GM15510 (cell line): ENCODE measurements at regions not wholly inside any gene's neighbourhood (a gene's known extent, or its start where the extent isn't known, plus 50 kb on each side); places are given as distances from the start of the nearest gene placed in this dataset.

Experiments
- POLR2A ChIP-seq: IDR thresholded peaks from 3 replicates; pipeline ENCODE4 v1.6.1; 2011; ENCODE audit warnings: borderline replicate concordance; ENCODE audit not compliant: insufficient read length; ENCODE audit errors: extremely low read depth

DNA sequence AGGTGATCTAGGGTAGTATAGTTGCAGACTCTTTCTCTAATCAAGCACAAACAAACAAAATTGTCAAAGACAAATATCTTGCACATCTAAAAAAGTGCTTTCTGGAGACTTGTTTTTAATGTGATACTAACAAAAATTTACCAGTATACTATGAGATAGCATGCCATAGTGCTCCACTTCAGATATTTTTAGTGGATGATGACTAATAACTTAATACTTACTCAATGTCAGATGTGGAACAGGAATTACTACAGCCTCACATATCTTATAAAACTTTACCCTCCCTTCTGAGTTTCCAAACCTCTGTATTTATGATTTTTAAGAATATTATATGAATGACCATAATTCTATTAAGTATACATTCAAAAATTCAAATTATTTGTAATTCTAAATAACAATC, 1162.0 kb upstream of the SLC39A10 start:
- TF ChIP-seq POLR2A, result no peak

DNA sequence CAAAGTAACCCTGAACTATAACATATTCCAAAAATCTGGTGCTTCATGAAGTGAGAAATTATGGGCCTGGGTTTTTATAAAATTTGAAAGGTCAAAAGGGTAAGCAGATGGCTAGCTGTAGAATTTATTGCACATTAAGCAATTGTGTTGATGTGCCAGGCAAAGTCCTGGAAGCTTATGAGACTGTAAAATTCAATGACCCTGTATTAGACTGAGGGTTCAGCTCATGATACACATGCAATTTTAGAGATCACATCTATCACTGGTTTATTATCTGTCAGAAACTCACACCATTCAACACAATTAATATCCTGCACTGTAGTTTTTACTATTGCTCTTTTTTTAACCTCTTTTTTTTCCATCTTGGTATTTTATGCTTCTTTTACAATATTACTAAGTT, 1162.6 kb upstream of the SLC39A10 start:
- no peak for TF ChIP-seq POLR2A

- TF ChIP-seq POLR2A, result no peak
These were observed 1165.5 kb upstream of the SLC39A10 start for GRCh38 chr2:194491409-194492115.

- no peak for TF ChIP-seq POLR2A
These were observed 1170.7 kb upstream of the SLC39A10 start for GRCh38 chr2:194486326-194486725.

- TF ChIP-seq POLR2A, result no peak
These were observed 1174.0 kb upstream of the SLC39A10 start for GRCh38 chr2:194483041-194483440.

- no peak for TF ChIP-seq POLR2A
These were observed 1191.4 kb upstream of the SLC39A10 start for GRCh38 chr2:194465641-194466040.

DNA sequence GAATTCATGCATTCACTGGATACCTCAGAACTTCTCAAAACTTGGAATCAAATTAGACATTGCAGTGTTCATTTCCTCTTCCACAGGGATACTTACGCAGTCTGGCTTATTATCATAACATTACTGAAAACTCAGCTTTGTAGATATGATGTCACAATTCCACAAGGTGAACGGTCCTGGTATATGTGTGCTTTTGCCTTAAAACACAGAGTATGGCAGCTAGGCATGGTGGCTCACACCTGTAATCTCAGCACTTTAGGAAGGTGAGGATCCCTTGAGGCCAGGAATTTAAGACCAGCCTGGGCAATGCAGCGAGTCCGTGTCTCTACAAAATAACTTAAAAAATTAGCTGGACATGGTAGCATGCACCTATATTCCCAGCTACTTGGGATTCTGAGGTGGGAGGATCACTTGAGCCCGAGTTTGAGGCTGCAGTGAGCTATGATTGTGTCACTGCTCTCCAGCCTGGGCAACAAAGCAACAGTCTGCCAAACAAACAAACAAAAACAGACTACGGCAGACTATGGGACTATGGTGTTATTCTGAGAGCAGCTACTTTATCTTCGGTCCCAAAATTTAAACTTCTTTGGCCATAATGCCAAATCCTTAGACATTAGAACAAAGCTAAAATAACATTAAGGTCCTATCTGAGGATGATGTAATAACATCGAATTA, 1191.9 kb upstream of the SLC39A10 start:
- no peak for TF ChIP-seq POLR2A

DNA sequence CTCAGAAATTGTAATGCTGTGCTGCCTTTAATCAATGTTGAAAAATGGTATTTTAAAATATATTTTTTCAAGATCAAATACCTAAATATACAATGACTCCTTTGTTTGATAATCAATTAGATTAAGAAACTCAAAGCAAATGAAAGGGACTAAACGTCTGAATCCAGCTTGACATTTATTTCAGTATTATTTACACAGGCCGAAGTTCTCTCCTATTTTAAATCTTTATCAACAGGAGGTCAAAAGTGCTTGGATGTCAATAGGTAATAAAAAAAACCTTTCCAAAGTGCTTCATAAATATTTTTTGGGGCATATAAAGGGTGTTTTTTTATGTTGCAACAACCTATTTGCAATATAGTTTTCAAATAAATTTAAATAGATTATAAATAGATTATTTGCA, 1201.7 kb upstream of the SLC39A10 start:
- TF ChIP-seq POLR2A, result no peak

- no peak for TF ChIP-seq POLR2A
These were observed 1204.5 kb upstream of the SLC39A10 start for GRCh38 chr2:194452504-194452903.

DNA sequence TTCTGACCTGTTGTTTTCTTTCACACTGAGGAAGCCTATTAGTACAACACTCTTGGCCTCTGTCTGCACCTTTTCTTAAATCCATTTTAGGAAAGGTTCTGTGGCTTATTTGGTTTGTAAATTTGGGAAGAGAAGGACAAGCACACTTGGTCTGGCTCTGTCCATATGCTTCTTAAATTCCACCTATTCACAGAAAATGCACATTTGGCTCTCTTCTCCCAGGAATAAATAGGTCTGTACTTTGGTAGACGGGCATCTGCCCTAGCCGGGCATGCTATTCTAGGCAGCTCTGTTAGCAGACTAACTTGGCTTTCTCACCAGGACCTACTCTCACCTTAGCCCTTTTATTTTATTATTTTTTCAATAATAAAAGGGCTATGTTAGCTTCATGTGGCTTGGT, 1211.8 kb upstream of the SLC39A10 start:
- TF ChIP-seq POLR2A, result no peak

GRCh38 chr2:194443926-194444325, 1213.1 kb upstream of the SLC39A10 start:
- TF ChIP-seq POLR2A, result no peak

DNA sequence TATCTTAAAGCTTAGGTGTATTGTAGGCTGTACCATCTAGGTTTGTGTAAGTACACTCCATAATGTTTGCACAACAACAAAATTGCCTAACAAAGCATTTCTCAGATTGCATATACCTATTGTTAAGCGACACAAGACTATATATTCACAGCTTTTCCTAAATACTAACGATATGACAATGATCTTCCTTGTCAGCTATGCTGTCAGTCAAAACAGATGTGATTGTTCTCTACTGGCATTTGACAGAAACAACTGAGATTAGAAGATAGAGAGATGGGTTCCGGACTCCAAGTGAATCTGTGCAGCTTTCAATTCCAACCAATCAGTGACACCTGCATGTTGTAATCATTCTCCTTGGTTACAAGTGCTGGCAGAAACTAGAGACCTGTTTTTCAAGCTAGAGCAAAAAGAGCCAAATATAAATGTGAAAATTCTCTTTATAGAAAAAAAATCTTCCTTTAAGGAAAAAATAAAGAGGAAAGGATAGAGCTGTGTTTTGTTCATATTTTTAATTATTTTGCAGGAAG, 1232.3 kb upstream of the SLC39A10 start:
- TF ChIP-seq POLR2A, result no peak

GRCh38 chr2:194411221-194411620, 1245.8 kb upstream of the SLC39A10 start:
- TF ChIP-seq POLR2A, result no peak

DNA sequence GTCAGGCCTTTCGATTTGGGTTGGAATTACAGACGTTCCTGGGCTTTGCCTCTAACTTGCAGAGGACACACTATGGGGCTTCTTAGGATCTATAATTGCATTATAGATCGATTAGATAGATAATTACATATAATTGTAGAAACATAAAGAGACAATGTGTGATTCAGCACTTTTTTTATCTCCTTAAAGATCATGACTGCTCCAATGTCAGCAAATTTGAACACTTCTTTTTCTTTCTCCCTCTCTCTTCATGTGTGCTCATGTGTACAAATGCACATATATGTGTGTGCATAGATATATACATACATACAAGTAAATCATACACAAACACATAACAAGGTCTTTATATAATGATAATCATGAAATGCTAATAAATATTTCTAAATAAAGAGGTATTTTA, 1261.2 kb upstream of the SLC39A10 start:
- TF ChIP-seq POLR2A, result no peak

DNA sequence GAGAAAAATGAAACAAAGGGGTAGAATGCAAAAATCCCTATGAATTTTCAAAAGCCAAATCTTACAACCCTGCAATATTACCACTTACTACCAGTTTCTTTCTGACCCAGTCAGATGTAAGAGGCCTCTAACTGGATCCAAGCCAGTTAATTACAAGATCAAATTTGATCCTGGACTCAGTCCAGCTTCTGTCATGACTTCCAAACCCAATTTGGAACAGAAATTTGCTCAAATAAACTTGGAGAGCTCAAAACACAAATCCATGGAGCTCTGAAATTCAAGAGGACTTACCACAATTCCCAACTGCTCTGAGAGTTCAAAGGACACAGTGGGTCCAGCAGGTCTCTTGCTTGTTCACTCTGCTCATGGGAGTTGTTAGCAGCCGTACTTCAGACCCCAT, 1271.7 kb upstream of the SLC39A10 start:
- no peak for TF ChIP-seq POLR2A

DNA sequence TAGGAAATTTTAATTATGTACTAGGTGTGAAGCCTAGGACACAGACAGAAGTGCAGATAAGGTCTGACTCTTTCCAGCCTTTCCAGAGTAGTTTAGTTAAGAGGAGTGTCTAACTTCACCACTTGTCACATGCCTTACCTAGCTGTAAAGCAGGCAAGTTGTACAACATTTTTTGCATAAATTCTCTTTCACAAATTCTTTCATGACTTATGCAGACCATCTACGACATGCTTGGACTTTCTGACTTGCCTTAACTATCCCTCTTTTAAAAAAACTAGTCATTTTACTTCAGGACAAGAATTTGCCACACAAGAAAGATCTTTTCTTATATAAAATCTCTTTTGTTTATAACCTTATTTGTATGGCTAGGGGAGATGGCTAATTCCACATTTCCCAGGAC, 1273.6 kb upstream of the SLC39A10 start:
- no peak for TF ChIP-seq POLR2A
